ENCODE measurements at regions not wholly inside any gene's neighbourhood (a gene's known extent, or its start where the extent isn't known, plus 50 kb on each side); places are given as distances from the start of the nearest gene placed in this dataset.

DNA sequence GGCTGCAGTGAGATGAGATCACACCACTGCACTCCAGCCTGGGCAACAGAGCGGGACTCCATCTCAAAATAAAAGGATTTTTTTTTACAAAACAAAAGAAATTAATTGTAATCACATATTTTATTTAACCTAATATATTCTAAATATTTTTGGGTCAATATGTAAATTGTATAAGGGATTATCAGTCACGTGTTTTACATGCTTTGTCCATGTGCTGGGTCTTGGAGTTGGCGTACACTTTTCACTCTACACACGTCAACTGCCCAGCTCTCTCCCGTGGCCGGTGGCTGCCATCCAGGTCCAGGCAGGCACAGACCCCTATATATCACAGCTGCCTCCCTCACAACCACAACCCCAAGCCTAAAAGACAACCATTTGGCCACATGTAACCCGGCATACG, 68.1 kb downstream of the RBFOX3 start:
- ATAC-seq (no peak), DNase-seq (no peak)
- no peak overlapping the region for H3K4me3 ChIP-seq
- H3K9me3 ChIP-seq = no peaks in the 10 kb centered on the region
- no peaks in the 10 kb centered on the region for H3K4me1 ChIP-seq
- H3K36me3 ChIP-seq = no peaks in the 10 kb centered on the region
- TF ChIP-seq, protein P1, sequence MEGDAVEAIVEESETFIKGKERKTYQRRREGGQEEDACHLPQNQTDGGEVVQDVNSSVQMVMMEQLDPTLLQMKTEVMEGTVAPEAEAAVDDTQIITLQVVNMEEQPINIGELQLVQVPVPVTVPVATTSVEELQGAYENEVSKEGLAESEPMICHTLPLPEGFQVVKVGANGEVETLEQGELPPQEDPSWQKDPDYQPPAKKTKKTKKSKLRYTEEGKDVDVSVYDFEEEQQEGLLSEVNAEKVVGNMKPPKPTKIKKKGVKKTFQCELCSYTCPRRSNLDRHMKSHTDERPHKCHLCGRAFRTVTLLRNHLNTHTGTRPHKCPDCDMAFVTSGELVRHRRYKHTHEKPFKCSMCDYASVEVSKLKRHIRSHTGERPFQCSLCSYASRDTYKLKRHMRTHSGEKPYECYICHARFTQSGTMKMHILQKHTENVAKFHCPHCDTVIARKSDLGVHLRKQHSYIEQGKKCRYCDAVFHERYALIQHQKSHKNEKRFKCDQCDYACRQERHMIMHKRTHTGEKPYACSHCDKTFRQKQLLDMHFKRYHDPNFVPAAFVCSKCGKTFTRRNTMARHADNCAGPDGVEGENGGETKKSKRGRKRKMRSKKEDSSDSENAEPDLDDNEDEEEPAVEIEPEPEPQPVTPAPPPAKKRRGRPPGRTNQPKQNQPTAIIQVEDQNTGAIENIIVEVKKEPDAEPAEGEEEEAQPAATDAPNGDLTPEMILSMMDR (IDR thresholded peaks at IDR 0.05) = no peak
- peaks cover 20% of the 10 kb centered on the region for H3K27me3 ChIP-seq (ENCODE audit: low read depth)
- intact Hi-C loops (cut with DNase I) = no loop called here
- no peak overlapping the region for H3K27ac ChIP-seq

- Histone ChIP-seq H3K4me1 (no peaks in the 10 kb centered on the region), H3K9me3 (no peaks in the 10 kb centered on the region), H3K36me3 (no peaks in the 10 kb centered on the region), H3K27ac (no peak overlapping the region), H3K27me3 (ENCODE audit: low read depth) (peaks cover 20% of the 10 kb centered on the region), H3K4me3 (no peak overlapping the region)
- intact Hi-C loops (cut with DNase I) = no loop called here
- ATAC-seq (no peak), DNase-seq (no peak)
- TF ChIP-seq, protein P1 (IDR thresholded peaks at IDR 0.05) = no peak
Observed at GRCh38 chr17:79541056-79541850, 69.6 kb downstream of the RBFOX3 start.

DNA sequence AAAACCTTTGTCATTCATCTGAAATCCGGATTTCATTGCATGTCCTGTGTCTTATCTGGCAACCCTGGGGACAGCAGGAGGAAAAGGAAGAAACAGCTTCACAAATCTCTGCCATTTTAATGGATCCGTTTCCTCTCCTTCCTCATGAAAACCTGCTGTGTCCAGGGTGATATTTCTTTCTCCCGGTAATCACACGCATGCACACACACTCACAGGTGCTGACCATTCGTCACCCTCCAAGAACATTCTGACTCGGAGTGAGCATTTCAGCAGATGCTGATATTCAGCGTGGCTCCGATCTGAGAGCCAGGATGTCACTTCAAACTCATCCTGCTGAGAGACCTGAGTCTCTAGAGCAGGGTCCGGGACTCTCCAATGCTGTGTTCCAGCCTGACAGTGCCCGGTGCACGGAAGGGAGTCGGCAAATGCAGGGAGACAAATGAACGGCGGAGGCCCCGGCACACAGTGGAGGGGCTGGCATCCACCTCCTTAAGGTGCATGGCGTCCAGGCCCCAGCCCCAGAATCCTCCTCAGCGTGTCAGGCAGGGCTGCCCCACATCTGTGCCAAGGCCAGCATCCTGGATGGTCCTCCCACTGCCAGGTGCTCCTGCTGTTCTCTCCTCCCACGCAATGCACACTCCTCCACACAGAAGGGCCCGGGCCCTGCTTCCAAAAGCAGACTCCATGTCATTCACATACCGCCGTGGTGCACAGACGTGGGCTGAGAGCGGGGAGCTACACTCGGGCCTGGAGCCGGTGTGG, 70.7 kb downstream of the RBFOX3 start:
- H3K27ac ChIP-seq = no peak overlapping the region
- no peaks in the 10 kb centered on the region for H3K36me3 ChIP-seq
- peak; percentile 38 for DNase-seq
- intact Hi-C loops (cut with DNase I) = no loop called here
- H3K27me3 ChIP-seq (ENCODE audit: low read depth) = peaks cover 17% of the 10 kb centered on the region
- peak in 1 of 2 donors; percentile 11 for ATAC-seq
- no peaks in the 10 kb centered on the region for H3K9me3 ChIP-seq
- no peak overlapping the region for H3K4me3 ChIP-seq
- no peaks in the 10 kb centered on the region for H3K4me1 ChIP-seq
- TF ChIP-seq, protein P1 (IDR thresholded peaks at IDR 0.05) = no peak

DNA sequence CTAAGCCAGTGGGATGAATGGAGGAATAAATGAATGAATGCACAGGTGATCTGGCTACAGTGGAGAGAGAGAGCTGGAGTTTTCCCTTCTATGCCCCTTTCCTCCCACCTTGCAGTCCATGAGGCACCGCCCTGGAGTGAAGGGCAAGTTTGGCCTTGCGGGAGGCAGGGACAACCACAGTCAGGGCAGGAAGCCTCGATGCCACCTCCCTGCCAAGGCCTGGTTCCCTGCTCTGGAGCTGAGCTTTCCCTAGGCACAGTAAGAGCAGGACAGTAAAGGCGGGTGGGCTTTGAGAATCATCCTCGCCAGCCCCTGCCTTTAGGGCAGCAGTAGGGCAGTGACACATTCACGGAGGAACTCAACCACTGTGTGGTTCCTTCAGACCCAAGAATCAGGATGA, 72.6 kb downstream of the RBFOX3 start:
- Histone ChIP-seq H3K9me3 (no peaks in the 10 kb centered on the region), H3K4me3 (no peak overlapping the region), H3K27me3 (ENCODE audit: low read depth) (peaks cover 16% of the 10 kb centered on the region), H3K27ac (no peak overlapping the region), H3K36me3 (no peaks in the 10 kb centered on the region), H3K4me1 (no peaks in the 10 kb centered on the region)
- intact Hi-C loops (cut with DNase I) = no loop called here
- no peak for ATAC-seq
- no peak for DNase-seq
- TF ChIP-seq, protein P1 (IDR thresholded peaks at IDR 0.05) = no peak

DNA sequence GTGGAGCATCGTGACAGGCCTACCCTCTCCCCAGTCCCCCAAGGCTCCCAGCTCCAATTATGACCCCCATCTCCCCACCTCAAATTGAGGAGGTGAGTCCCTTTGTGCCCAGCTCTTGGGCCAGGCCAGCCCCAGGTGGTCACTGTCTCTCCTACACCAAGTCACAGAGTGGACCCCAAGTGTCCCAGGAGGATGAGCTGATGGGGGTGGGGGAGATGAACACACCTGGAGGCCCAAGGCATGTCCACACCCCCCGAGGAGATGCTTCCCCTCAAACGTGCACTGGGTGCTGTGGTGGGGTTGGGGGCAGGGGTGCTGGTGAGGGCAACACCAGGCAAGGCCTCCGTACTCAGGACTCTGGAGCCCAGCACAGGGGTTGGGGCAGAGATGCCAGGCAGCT, 73.2 kb downstream of the RBFOX3 start:
- Histone ChIP-seq H3K27ac (no peak overlapping the region), H3K4me1 (no peaks in the 10 kb centered on the region), H3K4me3 (no peak overlapping the region), H3K9me3 (no peaks in the 10 kb centered on the region), H3K36me3 (no peaks in the 10 kb centered on the region), H3K27me3 (ENCODE audit: low read depth) (peaks cover 10% of the 10 kb centered on the region)
- peak; percentile 27 for DNase-seq
- ATAC-seq = no peak
- intact Hi-C loops (cut with DNase I) = no loop called here
- TF ChIP-seq, protein P1 (IDR thresholded peaks at IDR 0.05) = no peak

Measured in lower lobe of right lung (tissue), 2 donors.